Right atrium auricular region (tissue), 2 donors: ENCODE measurements at regions not wholly inside any gene's neighbourhood (a gene's known extent, or its start where the extent isn't known, plus 50 kb on each side); places are given as distances from the start of the nearest gene placed in this dataset.
A peak's percentile ranks its signal among the peaks of the same experiment; 100 is the strongest.

Source experiments
- DNase-seq: peaks from one replicate; pipeline ENCODE4 v3.0.0-alpha.2; 2019; ENCODE audit warnings: low spot score
- H3K27ac ChIP-seq, 2 donors: fragments of 200-600 bp; sonication (generic); 1 replicate in 1 of 2; 2 replicates in 1 of 2; pipeline ENCODE4 v1.5.1; 2016 to 2019
- H3K27me3 ChIP-seq, 2 donors: fragments of 200-600 bp; sonication (generic); one replicate each; pipeline versions ENCODE4 v1.5.1 to v1.6.0; 2017 to 2019
- H3K36me3 ChIP-seq: fragments of 200-600 bp; sonication (generic); one replicate; pipeline ENCODE4 v1.5.1; 2016
- H3K4me1 ChIP-seq, 2 donors: fragments of 200-600 bp; sonication (generic); one replicate each; pipeline versions ENCODE4 v1.5.1 to v1.6.0; 2017 to 2019
- H3K4me3 ChIP-seq, 2 donors: fragments of 200-600 bp; sonication (generic); 1 replicate in 1 of 2; 2 replicates in 1 of 2; pipeline ENCODE4 v1.5.1; 2017 to 2019; ENCODE audit warnings: mild to moderate bottlenecking in 1 of 2, moderate library complexity in 1 of 2
- H3K9me3 ChIP-seq, 2 donors: fragments of 200-600 bp; sonication (generic); one replicate each; pipeline ENCODE4 v1.5.1; 2019
- TF ChIP-seq, protein P1 (sequence below), 2 donors: fragments of 200-600 bp; sonication (generic); IDR thresholded peaks; one replicate each; pipeline ENCODE4 v1.5.1; 2019; ENCODE audit warnings: antibody characterized with exemption in 2 of 2

DNA sequence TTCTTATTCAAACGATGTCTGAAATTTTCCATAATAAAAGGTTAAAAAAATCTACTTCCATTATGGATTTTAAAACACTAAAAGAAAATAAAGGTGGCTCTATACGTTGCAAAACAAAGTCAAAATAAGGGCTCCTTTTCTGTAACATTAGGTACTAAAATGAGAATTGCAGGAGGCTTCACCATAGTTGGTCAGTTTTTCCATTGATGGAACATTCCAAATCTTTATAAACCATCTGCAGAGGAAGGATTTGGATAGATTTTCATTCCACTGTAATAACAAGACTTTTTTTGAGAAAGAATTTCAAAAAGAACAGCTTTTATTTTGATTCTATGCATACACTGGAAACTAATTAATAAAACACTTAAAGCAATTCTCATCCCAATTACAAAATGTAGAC is 145.6 kb downstream of the LURAP1L start:
- H3K27ac ChIP-seq: no peak overlapping the region
- H3K36me3 ChIP-seq: no peaks in the 10 kb centered on the region
- TF ChIP-seq, protein P1, sequence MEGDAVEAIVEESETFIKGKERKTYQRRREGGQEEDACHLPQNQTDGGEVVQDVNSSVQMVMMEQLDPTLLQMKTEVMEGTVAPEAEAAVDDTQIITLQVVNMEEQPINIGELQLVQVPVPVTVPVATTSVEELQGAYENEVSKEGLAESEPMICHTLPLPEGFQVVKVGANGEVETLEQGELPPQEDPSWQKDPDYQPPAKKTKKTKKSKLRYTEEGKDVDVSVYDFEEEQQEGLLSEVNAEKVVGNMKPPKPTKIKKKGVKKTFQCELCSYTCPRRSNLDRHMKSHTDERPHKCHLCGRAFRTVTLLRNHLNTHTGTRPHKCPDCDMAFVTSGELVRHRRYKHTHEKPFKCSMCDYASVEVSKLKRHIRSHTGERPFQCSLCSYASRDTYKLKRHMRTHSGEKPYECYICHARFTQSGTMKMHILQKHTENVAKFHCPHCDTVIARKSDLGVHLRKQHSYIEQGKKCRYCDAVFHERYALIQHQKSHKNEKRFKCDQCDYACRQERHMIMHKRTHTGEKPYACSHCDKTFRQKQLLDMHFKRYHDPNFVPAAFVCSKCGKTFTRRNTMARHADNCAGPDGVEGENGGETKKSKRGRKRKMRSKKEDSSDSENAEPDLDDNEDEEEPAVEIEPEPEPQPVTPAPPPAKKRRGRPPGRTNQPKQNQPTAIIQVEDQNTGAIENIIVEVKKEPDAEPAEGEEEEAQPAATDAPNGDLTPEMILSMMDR (IDR thresholded peaks at IDR 0.05): no peak
- peaks cover 0 to 12% of the 10 kb centered on the region in 2 donors for H3K4me1 ChIP-seq
- H3K27me3 ChIP-seq: no peaks in the 10 kb centered on the region
- H3K9me3 ChIP-seq: no peaks in the 10 kb centered on the region
- no peak overlapping the region for H3K4me3 ChIP-seq
- DNase-seq: no peak

DNA sequence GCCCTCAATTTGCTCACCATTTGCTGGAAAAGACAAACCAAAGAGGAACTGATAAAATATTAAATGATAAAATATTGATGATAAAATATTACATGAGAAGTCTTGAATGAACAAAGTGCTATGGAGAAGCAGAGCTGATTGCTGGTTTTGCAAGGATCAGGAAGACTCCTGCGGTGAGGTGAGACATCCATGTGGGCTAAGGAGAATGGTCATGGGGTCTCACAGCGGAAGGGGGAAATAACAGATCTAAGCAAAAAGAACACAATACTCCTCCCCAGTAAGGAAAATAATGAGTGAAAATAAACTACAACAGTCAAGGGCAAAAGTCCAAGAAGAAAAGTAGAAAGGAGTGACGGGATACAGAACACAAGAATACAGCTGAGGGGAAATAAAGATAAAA is 146.8 kb downstream of the LURAP1L start:
- H3K4me3 ChIP-seq: no peak overlapping the region
- DNase-seq: no peak
- H3K27me3 ChIP-seq: no peaks in the 10 kb centered on the region
- no peaks in the 10 kb centered on the region for H3K36me3 ChIP-seq
- no peaks in the 10 kb centered on the region for H3K9me3 ChIP-seq
- no peak overlapping the region for H3K27ac ChIP-seq
- peaks cover 0 to 12% of the 10 kb centered on the region in 2 donors for H3K4me1 ChIP-seq
- TF ChIP-seq, protein P1 (IDR thresholded peaks at IDR 0.05): no peak

DNA sequence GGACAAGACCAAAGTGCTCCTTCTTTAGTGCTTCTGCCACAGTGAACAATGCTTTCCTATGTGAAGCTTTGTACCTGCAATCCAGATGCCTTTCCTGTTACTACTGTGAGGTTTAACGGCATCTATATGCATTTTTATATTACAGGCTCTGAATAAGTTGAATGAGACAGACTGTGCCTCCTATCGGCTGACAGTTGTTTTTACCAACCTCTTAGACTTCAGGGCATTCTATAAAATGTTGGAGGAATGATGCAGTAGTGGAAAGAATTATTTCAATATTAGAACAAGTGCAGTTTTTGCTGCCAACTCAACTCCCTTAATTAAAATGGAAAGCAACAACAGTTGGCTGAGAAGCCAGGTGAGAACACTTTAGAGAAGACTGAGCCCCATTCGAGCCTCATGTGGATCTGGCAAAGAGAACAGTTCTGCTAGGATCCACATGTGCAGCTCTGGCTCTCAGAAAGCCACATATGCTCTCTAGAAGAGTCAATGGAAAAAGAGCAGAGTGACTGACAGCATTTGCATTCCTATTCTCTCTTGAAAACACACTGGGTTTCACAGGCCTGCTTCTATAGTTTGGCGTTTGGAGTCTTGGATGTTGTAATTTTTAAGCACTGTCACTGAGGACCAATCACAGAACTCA is 147.5 kb downstream of the LURAP1L start:
- no peaks in the 10 kb centered on the region for H3K27me3 ChIP-seq
- no peak overlapping the region for H3K4me3 ChIP-seq
- no peak for DNase-seq
- peaks cover 0 to 12% of the 10 kb centered on the region in 2 donors for H3K4me1 ChIP-seq
- H3K9me3 ChIP-seq: no peaks in the 10 kb centered on the region
- no peaks in the 10 kb centered on the region for H3K36me3 ChIP-seq
- H3K27ac ChIP-seq: peak overlapping the region in 1 of 2 donors; percentile 63
- TF ChIP-seq, protein P1 (IDR thresholded peaks at IDR 0.05): no peak

DNA sequence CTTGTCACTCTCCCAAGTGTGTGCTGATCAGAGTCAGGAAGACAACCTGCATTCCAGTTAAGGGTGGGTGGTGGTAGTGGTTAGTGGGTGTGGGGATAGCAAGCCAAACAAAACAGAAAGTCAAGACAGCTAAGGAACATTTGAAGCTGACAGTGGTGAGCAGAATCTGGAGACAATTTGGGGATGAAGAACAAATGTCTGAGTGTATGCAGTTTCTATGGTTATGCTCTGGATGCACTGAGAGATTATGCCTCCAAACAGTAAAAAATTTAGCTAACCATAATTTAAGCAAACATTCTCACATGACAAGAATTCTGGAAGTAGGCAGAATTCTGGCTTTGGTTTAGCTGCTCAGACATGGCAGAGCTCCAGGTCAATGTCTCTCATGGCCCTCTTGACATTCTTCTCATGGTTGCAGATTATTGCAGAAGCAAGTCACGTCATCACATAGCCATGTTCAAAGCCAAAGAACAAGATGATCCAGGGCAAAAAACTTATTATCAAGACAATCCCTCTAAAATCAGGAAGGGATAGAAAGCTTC is 148.7 kb downstream of the LURAP1L start:
- TF ChIP-seq, protein P1 (IDR thresholded peaks at IDR 0.05): no peak
- peak; percentile 66 for DNase-seq
- no peaks in the 10 kb centered on the region for H3K27me3 ChIP-seq
- no peaks in the 10 kb centered on the region for H3K9me3 ChIP-seq
- peak overlapping the region in 1 of 2 donors; percentile 63 for H3K27ac ChIP-seq
- H3K36me3 ChIP-seq: no peaks in the 10 kb centered on the region
- H3K4me3 ChIP-seq: no peak overlapping the region
- peaks cover 0 to 12% of the 10 kb centered on the region in 2 donors for H3K4me1 ChIP-seq

DNA sequence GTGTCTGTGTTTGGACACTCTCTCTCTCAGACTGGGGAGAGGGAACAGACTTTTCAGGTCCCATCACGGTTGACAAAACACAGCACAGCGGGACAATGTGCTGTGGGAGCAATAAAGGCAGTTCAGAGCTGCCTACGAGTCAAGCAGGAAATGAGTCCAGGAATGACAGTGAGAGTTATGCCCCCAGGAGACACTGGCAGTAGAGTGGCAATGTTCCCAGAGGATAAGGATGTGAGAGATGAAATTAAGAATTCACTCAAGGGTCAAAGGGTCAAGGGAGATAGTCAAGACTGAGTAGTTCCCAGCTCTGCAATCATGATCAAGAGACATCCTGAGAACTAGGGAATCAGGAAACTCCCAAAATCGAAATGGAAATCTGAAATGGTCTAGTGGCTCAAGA is 156.1 kb downstream of the LURAP1L start:
- DNase-seq: no peak

More for the DNA sequence above, 156.1 kb downstream of the LURAP1L start:
- Histone ChIP-seq H3K9me3 (no peaks in the 10 kb centered on the region), H3K27ac (no peak overlapping the region), H3K4me3 (no peak overlapping the region), H3K4me1 (peaks cover 0 to 4% of the 10 kb centered on the region in 2 donors), H3K36me3 (no peaks in the 10 kb centered on the region), H3K27me3 (no peaks in the 10 kb centered on the region)
- TF ChIP-seq, protein P1 (IDR thresholded peaks at IDR 0.05): no peak
